ENCODE measurements at regions not wholly inside any gene's neighbourhood (a gene's known extent, or its start where the extent isn't known, plus 50 kb on each side); places are given as distances from the start of the nearest gene placed in this dataset.
"Not testable (repeated sequence)": the region's sequence is repeated elsewhere in the genome, so short reads cannot be mapped to it uniquely, and the experiment has no call there.

GRCh38 chr1:195740862-195741261 is 867.4 kb downstream of the KCNT2 start:
- no peak for DNase-seq (ENCODE audit: extremely low read depth, low read depth)

GRCh38 chr1:195738966-195739650 is 869.1 kb downstream of the KCNT2 start:
- TF ChIP-seq CTCF (IDR thresholded peaks at IDR 0.05; ENCODE audit: low read depth, low read length), result no peak
- no peak for DNase-seq (ENCODE audit: extremely low read depth, low read depth)

More at GRCh38 chr1:195740862-195741261, 867.4 kb downstream of the KCNT2 start:
- no peak for TF ChIP-seq CTCF (IDR thresholded peaks at IDR 0.05; ENCODE audit: low read depth, low read length)

DNA sequence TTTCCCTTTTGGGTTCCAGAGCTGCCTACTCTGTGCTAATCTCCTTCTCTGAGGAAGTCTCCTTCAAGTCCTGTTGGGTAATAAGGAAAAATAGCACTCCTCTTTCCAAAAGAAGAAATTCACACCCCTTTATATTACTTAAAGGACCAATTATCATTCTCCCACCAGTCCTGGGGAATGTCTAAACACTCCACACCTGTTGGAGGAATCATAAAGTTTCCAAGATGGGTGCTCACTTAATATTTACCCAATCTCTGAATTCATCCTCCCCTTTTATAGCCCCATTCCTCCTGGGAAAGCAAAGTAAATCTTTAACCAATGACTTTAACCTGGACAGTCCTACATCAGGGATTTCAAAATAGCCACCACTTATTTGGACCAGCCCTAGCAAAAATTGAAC is 873.1 kb downstream of the KCNT2 start:
- DNase-seq (ENCODE audit: extremely low read depth, low read depth), result no peak
- no peak for TF ChIP-seq CTCF (IDR thresholded peaks at IDR 0.05; ENCODE audit: low read depth, low read length)

DNA sequence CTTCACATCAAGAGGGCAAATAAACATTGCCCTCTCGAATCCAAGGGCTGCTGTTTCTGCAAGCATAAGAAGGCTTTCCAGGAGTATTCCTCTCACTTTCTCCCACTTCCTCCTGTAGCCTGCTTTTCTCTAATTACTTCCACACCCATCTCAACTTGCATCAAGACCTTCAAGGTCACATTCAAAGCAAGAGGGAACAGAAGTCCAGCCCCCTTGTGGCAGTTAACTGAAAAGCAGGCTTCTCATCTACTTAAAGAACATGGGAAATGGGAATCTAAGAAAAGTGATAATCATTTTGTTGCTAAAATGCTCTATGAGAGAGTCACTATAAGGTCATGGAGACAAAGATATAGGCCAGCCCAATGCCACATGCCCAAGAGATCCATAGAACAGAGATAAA is 874.4 kb downstream of the KCNT2 start:
- no peak for DNase-seq (ENCODE audit: extremely low read depth, low read depth)
- TF ChIP-seq CTCF (IDR thresholded peaks at IDR 0.05; ENCODE audit: low read depth, low read length), result peak; percentile 17

DNA sequence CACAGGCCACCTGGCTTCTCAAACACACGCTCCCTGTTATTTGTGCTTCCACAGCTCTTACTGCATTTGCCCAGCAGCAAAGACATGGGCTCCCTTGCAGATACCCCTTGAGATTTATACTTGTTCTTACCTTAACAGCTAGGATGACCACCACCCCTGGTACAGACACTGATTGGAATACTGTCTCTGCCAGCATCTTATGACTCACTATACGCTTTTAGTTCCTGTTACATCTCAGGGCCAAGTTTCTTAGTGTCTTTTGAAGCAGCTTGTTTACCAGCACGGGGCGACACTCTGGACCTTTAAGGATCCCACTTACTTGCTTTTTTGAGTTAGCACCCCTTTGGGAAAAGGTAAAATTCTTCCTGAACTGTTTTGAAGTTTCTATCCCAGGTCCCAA is 874.8 kb downstream of the KCNT2 start:
- TF ChIP-seq CTCF (IDR thresholded peaks at IDR 0.05; ENCODE audit: low read depth, low read length), result no peak
- DNase-seq (ENCODE audit: extremely low read depth, low read depth), result no peak

DNA sequence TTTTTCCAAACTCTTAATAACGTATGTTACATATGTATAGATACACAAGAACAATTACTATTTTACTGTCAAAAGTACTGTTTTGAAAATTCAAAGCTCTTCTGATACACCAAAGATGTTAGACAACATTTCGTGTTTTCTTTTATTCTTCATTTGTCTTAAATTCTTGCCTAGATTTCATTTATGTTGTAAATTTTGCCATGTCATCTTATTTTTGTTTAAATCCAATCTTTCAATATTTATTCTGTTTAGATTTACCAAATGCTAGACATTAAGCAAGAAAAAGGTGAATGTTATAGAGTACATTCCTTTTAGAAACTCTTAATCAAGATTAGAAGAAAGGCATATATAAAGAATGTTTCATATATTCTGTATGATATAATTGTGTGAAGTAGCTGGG is 876.9 kb downstream of the KCNT2 start:
- no peak for TF ChIP-seq CTCF (IDR thresholded peaks at IDR 0.05; ENCODE audit: low read depth, low read length)
- DNase-seq (ENCODE audit: extremely low read depth, low read depth), result no peak

GRCh38 chr1:195723796-195724194 is 884.4 kb downstream of the KCNT2 start:
- DNase-seq (ENCODE audit: extremely low read depth, low read depth), result no peak
- no peak for TF ChIP-seq CTCF (IDR thresholded peaks at IDR 0.05; ENCODE audit: low read depth, low read length)

GRCh38 chr1:195722852-195723795 is 885.1 kb downstream of the KCNT2 start:
- DNase-seq (ENCODE audit: extremely low read depth, low read depth), result not testable (repeated sequence)

GRCh38 chr1:195722146-195722545 is 886.1 kb downstream of the KCNT2 start:
- not testable (repeated sequence) for DNase-seq (ENCODE audit: extremely low read depth, low read depth)
